ENCODE measurements at regions not wholly inside any gene's neighbourhood (a gene's known extent, or its start where the extent isn't known, plus 50 kb on each side); places are given as distances from the start of the nearest gene placed in this dataset.

GRCh38 chr11:98572941-98573340, 447.8 kb upstream of the CNTN5 start (continued):
- TF ChIP-seq IRF2 (CRISPR knock-in tag; IDR thresholded peaks at IDR 0.05), result no peak
- TF ChIP-seq HEY1 (CRISPR knock-in tag; IDR thresholded peaks at IDR 0.05; ENCODE audit: borderline replicate concordance), result no peak
- TF ChIP-seq IFI16 (CRISPR knock-in tag; IDR thresholded peaks at IDR 0.05), result no peak
- no peak for TF ChIP-seq ZC3H8 (IDR thresholded peaks at IDR 0.05)
- 0 out of 2 replicates have a peak, but pooled peaks have one; percentile 22 for TF ChIP-seq SMARCA4 (IDR thresholded peaks at IDR 0.05)
- no peak for TF ChIP-seq E2F1 (CRISPR knock-in tag; IDR thresholded peaks at IDR 0.05)
- TF ChIP-seq ZNF165 (CRISPR knock-in tag; IDR thresholded peaks at IDR 0.05; ENCODE audit: borderline replicate concordance), result no peak
- TF ChIP-seq NKRF (IDR thresholded peaks at IDR 0.05; ENCODE audit: borderline replicate concordance), result no peak
- TF ChIP-seq ZC3H11A (IDR thresholded peaks at IDR 0.05; ENCODE audit: low read depth, low read length), result no peak
- no peak for TF ChIP-seq BDP1 (IDR thresholded peaks at IDR 0.05; ENCODE audit: insufficient read depth, insufficient read length)
- TF ChIP-seq PHTF2 (CRISPR knock-in tag; IDR thresholded peaks at IDR 0.05), result no peak
- TF ChIP-seq FOSL1 (tag; conservative IDR thresholded peaks at IDR 0.05), result 0 out of 2 replicates have a peak, but pooled peaks have one; percentile 11
- peak; percentile 34; the same call in 1 of the 2 replicates for TF ChIP-seq TEAD4 (IDR thresholded peaks at IDR 0.05; ENCODE audit: low read length)
- no peak for TF ChIP-seq TEAD4 (CRISPR knock-in tag; IDR thresholded peaks at IDR 0.05; ENCODE audit: borderline replicate concordance)
- no peak for TF ChIP-seq NELFE (IDR thresholded peaks at IDR 0.05; ENCODE audit: insufficient read depth, insufficient read length)
- TF ChIP-seq DPF2 (IDR thresholded peaks at IDR 0.05), result peak; percentile 46; the same call in 1 of the 2 replicates
- TF ChIP-seq AFF4 (CRISPR knock-in tag; IDR thresholded peaks at IDR 0.05), result no peak
- TF ChIP-seq RERE (CRISPR knock-in tag; IDR thresholded peaks at IDR 0.05; ENCODE audit: borderline replicate concordance), result no peak

All from K562 (cell line).